AG04449 (cell line): ENCODE measurements at regions not wholly inside any gene's neighbourhood (a gene's known extent, or its start where the extent isn't known, plus 50 kb on each side); places are given as distances from the start of the nearest gene placed in this dataset.

ENCODE experiments used
- CTCF ChIA-PET: fragments of 350-600 bp; formaldehyde crosslinking; extraction: SDS; loops from one replicate; lab custom pipeline; 2021; ENCODE audit warnings: antibody characterized with exemption; lab: Yijun Ruan, JAX
- POLR2A ChIA-PET: fragments of 400-600, 350-600 bp; formaldehyde crosslinking; extraction: SDS; loops from one replicate; lab custom pipeline; 2020; ENCODE audit warnings: antibody characterized with exemption, inconsistent platforms; lab: Yijun Ruan, JAX
- DNase-seq: peaks from one replicate; pipeline ENCODE4 v3.0.0-alpha.2; 2010; ENCODE audit warnings: low read depth, low spot score
- H3K4me3 ChIP-seq: 2 replicates; pipeline ENCODE4 v1.5.1; 2011; ENCODE audit warnings: low read depth, mild to moderate bottlenecking, control low read depth, low read length
- TF ChIP-seq, protein P1 (sequence below): IDR thresholded peaks from one replicate; pipeline ENCODE4 v1.5.1; 2011; ENCODE audit warnings: mild to moderate bottlenecking, moderate library complexity, low read length, control low read depth, inconsistent platforms; ENCODE audit not compliant: insufficient read depth; ENCODE audit errors: missing control alignments

DNA sequence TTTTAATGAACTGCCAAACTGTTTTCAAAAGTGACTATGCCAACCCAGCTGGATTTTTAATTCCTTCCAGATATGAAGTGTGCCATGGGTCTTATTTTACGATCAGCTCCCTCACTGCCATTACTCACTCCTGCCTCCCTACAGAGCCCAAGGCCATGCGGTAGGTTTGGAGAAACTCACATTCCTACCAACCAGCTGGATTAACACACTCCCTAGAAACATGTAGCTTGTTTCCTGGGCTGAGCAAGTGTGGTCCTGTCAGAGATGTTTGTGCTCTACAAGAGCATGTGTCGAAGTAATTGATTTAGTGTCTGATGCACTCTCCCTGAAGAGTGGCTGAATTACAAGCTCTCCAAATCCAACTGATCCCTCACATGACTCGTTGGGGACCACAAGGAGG, 82.5 kb downstream of the SPP2 start:
- H3K4me3 ChIP-seq, result no peak overlapping the region
- ChIA-PET CTCF (interaction anchor here (0.9 to 4.7 kb wide), 10 partner anchors 14 to 412 kb away, joined by 3 to 26 read pairs (median 6); partner anchors contain the start of gene ARL4C), POLR2A (interaction anchor here (1.0 to 1.3 kb wide), 6 partner anchors 151 to 369 kb away, joined by 3 to 4 read pairs (median 3); partner anchors contain the start of gene ARL4C)
- TF ChIP-seq, protein P1, sequence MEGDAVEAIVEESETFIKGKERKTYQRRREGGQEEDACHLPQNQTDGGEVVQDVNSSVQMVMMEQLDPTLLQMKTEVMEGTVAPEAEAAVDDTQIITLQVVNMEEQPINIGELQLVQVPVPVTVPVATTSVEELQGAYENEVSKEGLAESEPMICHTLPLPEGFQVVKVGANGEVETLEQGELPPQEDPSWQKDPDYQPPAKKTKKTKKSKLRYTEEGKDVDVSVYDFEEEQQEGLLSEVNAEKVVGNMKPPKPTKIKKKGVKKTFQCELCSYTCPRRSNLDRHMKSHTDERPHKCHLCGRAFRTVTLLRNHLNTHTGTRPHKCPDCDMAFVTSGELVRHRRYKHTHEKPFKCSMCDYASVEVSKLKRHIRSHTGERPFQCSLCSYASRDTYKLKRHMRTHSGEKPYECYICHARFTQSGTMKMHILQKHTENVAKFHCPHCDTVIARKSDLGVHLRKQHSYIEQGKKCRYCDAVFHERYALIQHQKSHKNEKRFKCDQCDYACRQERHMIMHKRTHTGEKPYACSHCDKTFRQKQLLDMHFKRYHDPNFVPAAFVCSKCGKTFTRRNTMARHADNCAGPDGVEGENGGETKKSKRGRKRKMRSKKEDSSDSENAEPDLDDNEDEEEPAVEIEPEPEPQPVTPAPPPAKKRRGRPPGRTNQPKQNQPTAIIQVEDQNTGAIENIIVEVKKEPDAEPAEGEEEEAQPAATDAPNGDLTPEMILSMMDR, result no peak
- DNase-seq, result no peak

- ChIA-PET POLR2A (no interaction called here), CTCF (interaction anchor here (1.1 to 4.7 kb wide), 5 partner anchors 127 to 414 kb away, joined by 3 to 26 read pairs (median 5); no protein-coding TSS in a partner anchor)
- TF ChIP-seq, protein P1, result no peak
- H3K4me3 ChIP-seq, result no peak overlapping the region
- DNase-seq, result no peak
These were observed 80.3 kb downstream of the SPP2 start for GRCh38 chr2:234130777-234131181.

DNA sequence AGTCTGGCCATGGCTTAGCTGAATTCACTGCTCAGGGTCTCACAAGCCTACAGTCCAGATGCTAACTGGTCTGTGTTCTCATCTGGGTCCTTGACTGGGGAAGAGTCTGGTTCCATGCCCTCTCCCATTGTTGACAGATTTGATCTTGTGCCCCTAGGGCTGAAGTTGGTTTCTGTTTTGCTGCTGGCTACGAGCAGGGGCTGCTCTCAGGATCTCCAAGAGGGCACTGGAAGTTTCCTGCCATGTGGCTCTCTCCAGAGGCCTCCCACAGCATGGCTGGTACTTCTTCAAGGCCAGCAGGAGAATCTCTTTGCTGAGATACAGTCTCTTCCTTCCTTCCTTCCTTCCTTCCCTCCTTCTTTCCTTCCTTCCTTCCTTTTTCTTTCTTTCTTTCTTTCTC, 78.1 kb downstream of the SPP2 start:
- ChIA-PET POLR2A (no interaction called here), CTCF (no interaction called here)
- no peak overlapping the region for H3K4me3 ChIP-seq
- no peak for DNase-seq
- TF ChIP-seq, protein P1, result no peak
